ENCODE measurements at regions not wholly inside any gene's neighbourhood (a gene's known extent, or its start where the extent isn't known, plus 50 kb on each side); places are given as distances from the start of the nearest gene placed in this dataset.

- no peak overlapping the region for H3K27ac ChIP-seq (ENCODE audit: low read depth)
- no peaks in the 10 kb centered on the region for H3K4me1 ChIP-seq (ENCODE audit: insufficient read depth)
- no peak overlapping the region for H3K4me3 ChIP-seq (ENCODE audit: low read depth, low read length)
- no peak for DNase-seq (ENCODE audit: extremely low spot score)
- no peaks in the 10 kb centered on the region for H3K36me3 ChIP-seq (ENCODE audit: insufficient read depth)
- WGBS = 95% methylated on average over 55 of the region's 55 CpGs
Measured at GRCh38 chr6:169963581-169964297, 212.3 kb downstream of the ERMARD start.

DNA sequence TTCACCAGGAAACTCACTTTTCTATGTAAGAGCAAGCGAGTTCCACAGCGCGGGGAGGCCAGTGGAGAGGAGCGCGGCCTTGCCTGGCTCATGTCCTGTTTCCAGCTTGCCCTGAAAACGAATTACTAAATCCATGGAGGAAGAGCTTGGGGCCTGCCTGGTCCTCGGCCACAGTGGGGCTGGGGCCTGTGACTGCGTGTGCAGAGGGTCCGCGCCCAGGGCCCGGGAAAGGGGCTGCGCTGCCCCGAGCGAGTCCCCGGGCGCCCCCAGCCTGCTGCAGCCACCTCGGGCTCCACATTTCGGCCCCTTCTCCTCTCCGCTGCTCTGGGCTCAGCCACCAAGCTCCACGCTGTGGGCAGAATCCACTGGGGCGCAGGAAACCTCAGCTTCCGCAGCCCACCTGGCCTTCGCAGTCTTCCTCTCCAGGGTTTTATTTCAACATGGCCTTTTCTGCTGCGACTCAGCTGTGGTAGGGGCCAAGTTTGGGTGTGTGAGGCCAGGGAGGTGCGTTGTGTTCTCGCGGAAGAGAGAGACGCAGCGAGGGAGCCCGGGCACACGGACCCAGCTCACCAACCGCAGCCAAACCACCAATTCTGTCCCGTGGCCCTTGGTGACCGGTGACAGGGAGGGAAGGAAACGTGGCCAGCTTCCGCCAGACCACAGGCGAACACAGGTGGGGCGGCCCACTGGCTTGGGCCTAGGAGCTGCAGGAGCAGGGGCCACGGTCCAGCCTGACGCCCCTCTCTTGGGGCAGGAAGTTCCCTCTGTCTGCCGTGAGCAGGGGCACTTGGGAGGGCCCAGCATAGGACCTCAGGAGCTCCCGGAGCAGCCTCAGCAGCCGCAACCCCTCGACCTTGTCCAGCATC lies 211.4 kb downstream of the ERMARD start:
- Histone ChIP-seq H3K36me3 (ENCODE audit: insufficient read depth) (no peaks in the 10 kb centered on the region), H3K27ac (ENCODE audit: low read depth) (no peak overlapping the region), H3K4me3 (ENCODE audit: low read depth, low read length) (no peak overlapping the region), H3K4me1 (ENCODE audit: insufficient read depth) (no peaks in the 10 kb centered on the region)
- 96% methylated on average over 44 of the region's 44 CpGs for WGBS
- no peak for DNase-seq (ENCODE audit: extremely low spot score)

GRCh38 chr6:169961772-169962561 lies 210.5 kb downstream of the ERMARD start:
- Histone ChIP-seq H3K4me1 (ENCODE audit: insufficient read depth) (no peaks in the 10 kb centered on the region), H3K4me3 (ENCODE audit: low read depth, low read length) (peak overlapping the region; percentile 34), H3K27ac (ENCODE audit: low read depth) (no peak overlapping the region), H3K36me3 (ENCODE audit: insufficient read depth) (no peaks in the 10 kb centered on the region)
- no peak for DNase-seq (ENCODE audit: extremely low spot score)
- 10% methylated on average over 75 of the region's 75 CpGs for whole genome bisulfite sequencing

DNA sequence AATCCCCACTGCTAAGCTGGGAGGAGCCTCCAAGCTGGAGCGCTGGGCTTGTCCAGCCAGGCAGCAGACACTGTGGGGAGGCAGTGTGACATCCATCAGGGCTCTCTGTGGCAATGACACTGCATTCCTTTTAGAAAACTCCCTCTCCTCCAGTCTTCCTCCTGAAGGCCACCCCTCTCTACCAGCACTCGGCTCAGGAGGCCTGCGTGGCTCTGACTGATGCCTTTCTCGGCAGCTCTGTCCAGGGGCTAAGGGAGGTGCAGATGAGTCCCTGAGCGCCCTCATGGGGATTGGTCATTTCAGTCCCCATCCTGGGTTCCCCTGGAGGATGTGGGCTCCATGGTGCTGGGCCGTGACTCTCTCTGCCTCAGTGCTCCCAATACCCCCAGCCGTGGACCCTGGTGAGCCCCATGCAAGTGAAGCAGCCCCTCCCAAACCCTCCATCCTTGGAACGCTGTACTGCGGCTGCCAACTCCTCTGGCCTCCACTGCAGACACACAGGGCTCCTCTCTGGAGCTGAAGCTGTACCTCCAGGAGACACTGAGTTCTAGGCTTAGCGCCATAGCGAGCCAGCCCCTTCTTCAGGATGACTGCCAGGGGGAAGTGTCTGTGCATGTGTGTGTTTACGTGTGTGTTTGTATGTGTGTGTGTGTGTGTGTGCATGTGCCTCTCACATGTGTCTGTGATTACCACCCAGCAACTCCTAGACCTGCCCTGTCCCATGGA lies 209.6 kb downstream of the ERMARD start:
- WGBS = 90% methylated on average over 12 of the region's 12 CpGs
- Histone ChIP-seq H3K27ac (ENCODE audit: low read depth) (no peak overlapping the region), H3K36me3 (ENCODE audit: insufficient read depth) (no peaks in the 10 kb centered on the region), H3K4me1 (ENCODE audit: insufficient read depth) (no peaks in the 10 kb centered on the region), H3K4me3 (ENCODE audit: low read depth, low read length) (no peak overlapping the region)
- DNase-seq (ENCODE audit: extremely low spot score) = no peak

DNA sequence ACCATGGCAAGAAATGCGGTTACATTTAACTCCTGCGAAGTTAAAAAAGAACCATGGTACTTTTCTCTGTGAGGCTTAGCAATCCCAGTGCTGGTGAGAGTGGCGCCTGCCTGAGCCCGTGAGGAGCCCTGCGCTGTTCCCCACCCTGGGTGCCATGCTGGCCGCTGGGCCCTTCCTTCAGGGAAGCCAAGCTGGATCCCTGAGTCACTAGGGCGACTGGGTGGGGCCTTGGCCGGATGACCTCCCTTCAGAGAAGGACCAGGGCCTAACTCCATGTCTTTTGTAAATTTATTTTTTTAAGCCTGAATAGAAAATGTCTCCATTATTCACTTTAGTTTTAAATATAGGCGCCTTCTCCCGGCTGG lies 209.1 kb downstream of the ERMARD start:
- no peaks in the 10 kb centered on the region for H3K4me1 ChIP-seq (ENCODE audit: insufficient read depth)
- DNase-seq (ENCODE audit: extremely low spot score) = no peak
- H3K4me3 ChIP-seq (ENCODE audit: low read depth, low read length) = no peak overlapping the region
- WGBS = 89% methylated on average over 10 of the region's 10 CpGs
- no peaks in the 10 kb centered on the region for H3K36me3 ChIP-seq (ENCODE audit: insufficient read depth)
- no peak overlapping the region for H3K27ac ChIP-seq (ENCODE audit: low read depth)

GRCh38 chr6:169960003-169960344 lies 208.6 kb downstream of the ERMARD start:
- no peak for DNase-seq (ENCODE audit: extremely low spot score)
- H3K4me3 ChIP-seq (ENCODE audit: low read depth, low read length) = no peak overlapping the region
- no peaks in the 10 kb centered on the region for H3K4me1 ChIP-seq (ENCODE audit: insufficient read depth)
- H3K27ac ChIP-seq (ENCODE audit: low read depth) = no peak overlapping the region
- 92% methylated on average over 4 of the region's 4 CpGs for WGBS
- no peaks in the 10 kb centered on the region for H3K36me3 ChIP-seq (ENCODE audit: insufficient read depth)

DNA sequence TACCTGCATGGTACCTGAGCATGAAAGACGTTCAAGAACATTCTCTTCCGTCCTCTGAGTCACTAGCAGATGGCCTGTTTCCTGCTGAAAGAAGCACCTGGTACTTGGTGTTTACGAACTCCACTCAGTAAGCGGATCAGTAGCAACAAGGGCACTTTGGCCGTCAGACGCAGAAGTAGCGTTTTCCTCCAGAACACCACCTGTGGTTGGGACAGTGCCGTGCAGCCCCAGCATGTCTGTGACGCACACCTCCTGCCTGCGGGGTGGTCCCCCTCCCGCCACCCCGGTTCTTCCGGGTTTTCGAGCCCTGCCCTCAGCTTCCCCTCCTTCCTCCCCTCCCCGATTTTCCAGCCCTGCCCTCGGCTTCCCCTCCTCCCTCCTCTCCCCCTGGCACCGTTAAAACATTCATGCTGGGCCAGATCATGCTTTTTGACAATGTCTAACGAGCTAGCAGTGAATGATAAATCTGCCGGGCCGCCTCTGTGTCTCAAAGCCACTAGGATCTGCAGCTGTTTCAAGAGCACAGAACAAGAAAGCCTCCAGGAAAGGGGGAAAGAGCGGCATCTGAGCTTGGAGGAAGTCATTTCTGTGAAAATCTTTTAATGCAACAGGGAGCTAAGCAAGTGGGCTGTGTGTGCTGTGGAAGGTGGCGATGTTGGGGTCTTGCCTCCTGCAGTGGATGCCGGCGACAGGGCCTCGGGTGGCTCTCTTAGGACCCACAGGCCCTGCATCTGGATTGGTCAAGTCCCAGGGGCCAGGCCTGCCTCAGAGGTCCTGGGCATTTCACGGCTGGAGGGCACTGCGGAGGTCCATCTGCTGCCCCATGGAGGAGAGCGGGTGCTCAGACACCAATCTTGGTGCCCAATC lies 207.9 kb downstream of the ERMARD start:
- no peak overlapping the region for H3K27ac ChIP-seq (ENCODE audit: low read depth)
- WGBS = 51% methylated on average over 28 of the region's 28 CpGs
- peak; percentile 39 for DNase-seq (ENCODE audit: extremely low spot score)
- no peak overlapping the region for H3K4me3 ChIP-seq (ENCODE audit: low read depth, low read length)
- no peaks in the 10 kb centered on the region for H3K4me1 ChIP-seq (ENCODE audit: insufficient read depth)
- no peaks in the 10 kb centered on the region for H3K36me3 ChIP-seq (ENCODE audit: insufficient read depth)

- no peak overlapping the region for H3K27ac ChIP-seq (ENCODE audit: low read depth)
- H3K4me3 ChIP-seq (ENCODE audit: low read depth, low read length) = no peak overlapping the region
- DNase-seq (ENCODE audit: extremely low spot score) = no peak
- no peaks in the 10 kb centered on the region for H3K36me3 ChIP-seq (ENCODE audit: insufficient read depth)
- no peaks in the 10 kb centered on the region for H3K4me1 ChIP-seq (ENCODE audit: insufficient read depth)
- WGBS = 94% methylated on average over 10 of the region's 10 CpGs
Measured at GRCh38 chr6:169958510-169958909, 207.1 kb downstream of the ERMARD start.

- DNase-seq (ENCODE audit: extremely low spot score) = no peak
- 88% methylated on average over 24 of the region's 24 CpGs for WGBS
- H3K4me1 ChIP-seq (ENCODE audit: insufficient read depth) = no peaks in the 10 kb centered on the region
- H3K27ac ChIP-seq (ENCODE audit: low read depth) = no peak overlapping the region
- H3K4me3 ChIP-seq (ENCODE audit: low read depth, low read length) = no peak overlapping the region
- no peaks in the 10 kb centered on the region for H3K36me3 ChIP-seq (ENCODE audit: insufficient read depth)
Measured at GRCh38 chr6:169957351-169957963, 206.0 kb downstream of the ERMARD start.

DNA sequence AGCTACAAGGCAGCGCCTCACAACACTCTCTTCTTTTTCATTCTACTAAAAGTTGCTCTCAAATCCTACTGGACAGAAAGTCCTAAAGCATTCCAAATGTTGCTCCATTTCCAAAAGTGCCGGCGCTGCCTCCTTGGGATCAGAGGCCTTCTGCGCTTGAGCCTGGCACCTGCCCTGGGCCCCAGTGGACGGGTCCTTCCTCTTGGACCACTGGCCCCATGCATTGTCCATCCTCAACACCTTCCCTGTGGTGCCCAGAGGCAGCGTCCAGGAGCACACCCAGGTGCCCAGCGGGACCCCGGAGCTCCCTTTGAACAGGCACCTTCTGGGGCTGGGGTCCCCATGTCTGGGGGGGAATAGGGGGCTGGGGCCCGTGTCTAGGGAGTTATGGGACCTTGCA lies 205.2 kb downstream of the ERMARD start:
- Histone ChIP-seq H3K4me3 (ENCODE audit: low read depth, low read length) (no peak overlapping the region), H3K36me3 (ENCODE audit: insufficient read depth) (no peaks in the 10 kb centered on the region), H3K27ac (ENCODE audit: low read depth) (no peak overlapping the region), H3K4me1 (ENCODE audit: insufficient read depth) (no peaks in the 10 kb centered on the region)
- DNase-seq (ENCODE audit: extremely low spot score) = no peak
- 87% methylated on average over 9 of the region's 9 CpGs for WGBS

GRCh38 chr6:169955731-169956437 lies 204.5 kb downstream of the ERMARD start:
- H3K4me1 ChIP-seq (ENCODE audit: insufficient read depth) = no peaks in the 10 kb centered on the region
- no peaks in the 10 kb centered on the region for H3K36me3 ChIP-seq (ENCODE audit: insufficient read depth)
- no peak for DNase-seq (ENCODE audit: extremely low spot score)
- no peak overlapping the region for H3K27ac ChIP-seq (ENCODE audit: low read depth)
- 66% methylated on average over 19 of the region's 19 CpGs for WGBS
- no peak overlapping the region for H3K4me3 ChIP-seq (ENCODE audit: low read depth, low read length)

DNA sequence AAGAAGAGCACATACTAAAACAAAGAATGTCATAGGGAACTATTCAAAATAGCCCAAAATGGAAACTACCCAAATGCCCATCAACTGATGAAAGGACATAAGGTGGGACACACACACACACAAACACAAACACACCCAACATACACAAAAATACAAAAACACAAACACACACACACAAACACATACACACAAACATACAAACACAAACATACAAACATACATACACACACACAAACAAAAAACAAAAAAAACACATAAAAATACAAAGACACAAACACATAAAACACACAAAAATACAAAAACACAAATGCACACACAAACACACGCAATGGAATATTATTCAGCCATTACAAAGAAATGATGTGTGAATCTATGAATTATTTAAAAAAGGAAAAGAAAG lies 203.6 kb downstream of the ERMARD start:
- H3K27ac ChIP-seq (ENCODE audit: low read depth) = no peak overlapping the region
- H3K4me1 ChIP-seq (ENCODE audit: insufficient read depth) = no peaks in the 10 kb centered on the region
- no peaks in the 10 kb centered on the region for H3K36me3 ChIP-seq (ENCODE audit: insufficient read depth)
- WGBS = 99% methylated on average over 1 of the region's 1 CpG
- DNase-seq (ENCODE audit: extremely low spot score) = no peak
- H3K4me3 ChIP-seq (ENCODE audit: low read depth, low read length) = no peak overlapping the region

Data from urinary bladder (tissue), 3 donors.